ENCODE measurements at regions not wholly inside any gene's neighbourhood (a gene's known extent, or its start where the extent isn't known, plus 50 kb on each side); places are given as distances from the start of the nearest gene placed in this dataset.

GRCh38 chr2:196452758-196453157 is 186.8 kb upstream of the CCDC150 start:
- Histone ChIP-seq H3K27me3 (no peaks in the 10 kb centered on the region), H3K4me3 (no peak overlapping the region), H3K27ac (no peak overlapping the region), H3K36me3 (replicated peaks in 1 of 2) (no peaks in the 10 kb centered on the region), H3K9me3 (replicated peaks in 1 of 3) (no peaks in the 10 kb centered on the region), H3K4me1 (replicated peaks in 1 of 2) (peaks cover 0 to 6% of the 10 kb centered on the region in 2 donors)
- no peak for DNase-seq
- TF ChIP-seq POLR2A (IDR thresholded peaks at IDR 0.05) (no peak), CTCF (IDR thresholded peaks at IDR 0.05) (no peak)
- intact Hi-C loops (cut with DNase I) = loop anchor here (10.0 kb wide), 2 partner anchors 138 to 148 kb away; no protein-coding TSS in a partner anchor

GRCh38 chr2:196453613-196454047 is 185.9 kb upstream of the CCDC150 start:
- H3K4me3 ChIP-seq = no peak overlapping the region
- no peaks in the 10 kb centered on the region for H3K9me3 ChIP-seq (replicated peaks in 1 of 3)
- peak; percentile 40 to 71 (median 56) for DNase-seq
- intact Hi-C loops (cut with DNase I) = loop anchor here (10.0 kb wide), 2 partner anchors 139 to 149 kb away; no protein-coding TSS in a partner anchor
- 3 to 7% (median 6%) methylated on average over 4 of the region's 4 CpGs for WGBS, 4 donors
- no peaks in the 10 kb centered on the region for H3K27me3 ChIP-seq
- TF ChIP-seq POLR2A (IDR thresholded peaks at IDR 0.05) = no peak
- TF ChIP-seq CTCF (IDR thresholded peaks at IDR 0.05) = peak; percentile 35 to 65 (median 58)
- H3K27ac ChIP-seq = no peak overlapping the region
- H3K36me3 ChIP-seq (replicated peaks in 1 of 2) = no peaks in the 10 kb centered on the region
- peaks cover 0 to 6% of the 10 kb centered on the region in 2 donors for H3K4me1 ChIP-seq (replicated peaks in 1 of 2)

GRCh38 chr2:196454492-196454891 is 185.0 kb upstream of the CCDC150 start:
- Histone ChIP-seq H3K4me3 (no peak overlapping the region), H3K27ac (no peak overlapping the region), H3K4me1 (replicated peaks in 1 of 2) (peaks cover 0 to 6% of the 10 kb centered on the region in 2 donors), H3K27me3 (no peaks in the 10 kb centered on the region), H3K9me3 (replicated peaks in 1 of 3) (no peaks in the 10 kb centered on the region), H3K36me3 (replicated peaks in 1 of 2) (no peaks in the 10 kb centered on the region)
- WGBS, 4 donors = 95 to 97% (median 95%) methylated on average over 1 of the region's 1 CpG
- no peak for TF ChIP-seq POLR2A (IDR thresholded peaks at IDR 0.05)
- no peak for TF ChIP-seq CTCF (IDR thresholded peaks at IDR 0.05)
- DNase-seq = no peak
- intact Hi-C loops (cut with DNase I) = loop anchor here (10.0 kb wide), 2 partner anchors 140 to 150 kb away; no protein-coding TSS in a partner anchor

GRCh38 chr2:196459539-196459938 is 180.0 kb upstream of the CCDC150 start:
- Histone ChIP-seq H3K4me3 (no peak overlapping the region), H3K27me3 (no peaks in the 10 kb centered on the region), H3K4me1 (replicated peaks in 1 of 2) (no peaks in the 10 kb centered on the region), H3K36me3 (replicated peaks in 1 of 2) (no peaks in the 10 kb centered on the region), H3K27ac (no peak overlapping the region), H3K9me3 (replicated peaks in 1 of 3) (no peaks in the 10 kb centered on the region)
- DNase-seq = no peak
- 53 to 61% (median 57%) methylated on average over 7 of the region's 7 CpGs for WGBS, 4 donors
- TF ChIP-seq POLR2A (IDR thresholded peaks at IDR 0.05) (no peak), CTCF (IDR thresholded peaks at IDR 0.05) (no peak)
- intact Hi-C loops (cut with DNase I) = loop anchor here (10.0 kb wide), 2 partner anchors 145 to 155 kb away; no protein-coding TSS in a partner anchor

Data from adrenal gland (tissue), 9 donors.